ENCODE measurements at regions not wholly inside any gene's neighbourhood (a gene's known extent, or its start where the extent isn't known, plus 50 kb on each side); places are given as distances from the start of the nearest gene placed in this dataset.

DNA sequence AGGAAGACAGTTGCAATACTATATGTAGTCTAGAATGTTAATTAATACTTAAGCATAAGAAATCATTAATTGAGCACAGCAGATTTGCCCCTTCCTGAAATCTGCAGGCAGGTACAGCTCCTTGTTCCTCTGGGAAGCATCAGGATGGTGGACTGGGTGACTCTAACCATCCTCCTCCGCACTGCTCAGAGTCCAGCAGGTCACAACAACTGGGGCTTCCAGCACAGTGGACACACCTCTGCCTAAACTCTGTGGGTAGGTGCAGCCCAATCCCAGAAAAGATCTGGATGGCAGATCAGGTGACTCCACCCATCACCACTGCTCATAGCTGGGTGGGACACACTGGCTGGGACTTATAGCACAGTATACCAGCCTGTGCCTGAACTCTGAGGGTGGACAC is 189.9 kb upstream of the TMCO5A start:
- TF ChIP-seq, protein P1, sequence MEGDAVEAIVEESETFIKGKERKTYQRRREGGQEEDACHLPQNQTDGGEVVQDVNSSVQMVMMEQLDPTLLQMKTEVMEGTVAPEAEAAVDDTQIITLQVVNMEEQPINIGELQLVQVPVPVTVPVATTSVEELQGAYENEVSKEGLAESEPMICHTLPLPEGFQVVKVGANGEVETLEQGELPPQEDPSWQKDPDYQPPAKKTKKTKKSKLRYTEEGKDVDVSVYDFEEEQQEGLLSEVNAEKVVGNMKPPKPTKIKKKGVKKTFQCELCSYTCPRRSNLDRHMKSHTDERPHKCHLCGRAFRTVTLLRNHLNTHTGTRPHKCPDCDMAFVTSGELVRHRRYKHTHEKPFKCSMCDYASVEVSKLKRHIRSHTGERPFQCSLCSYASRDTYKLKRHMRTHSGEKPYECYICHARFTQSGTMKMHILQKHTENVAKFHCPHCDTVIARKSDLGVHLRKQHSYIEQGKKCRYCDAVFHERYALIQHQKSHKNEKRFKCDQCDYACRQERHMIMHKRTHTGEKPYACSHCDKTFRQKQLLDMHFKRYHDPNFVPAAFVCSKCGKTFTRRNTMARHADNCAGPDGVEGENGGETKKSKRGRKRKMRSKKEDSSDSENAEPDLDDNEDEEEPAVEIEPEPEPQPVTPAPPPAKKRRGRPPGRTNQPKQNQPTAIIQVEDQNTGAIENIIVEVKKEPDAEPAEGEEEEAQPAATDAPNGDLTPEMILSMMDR (IDR thresholded peaks at IDR 0.05) = no peak
- TF ChIP-seq POLR2A (IDR thresholded peaks at IDR 0.05; ENCODE audit: low read depth) = no peak
- no peak for TF ChIP-seq POLR2AphosphoS5 (IDR thresholded peaks at IDR 0.05)
- no peak for TF ChIP-seq EP300 (IDR thresholded peaks at IDR 0.05)
